ENCODE measurements at regions not wholly inside any gene's neighbourhood (a gene's known extent, or its start where the extent isn't known, plus 50 kb on each side); places are given as distances from the start of the nearest gene placed in this dataset.

GRCh38 chr6:74971633-74972032 lies 234.2 kb downstream of the COL12A1 start:
- TF ChIP-seq GATA3 (IDR thresholded peaks at IDR 0.05; ENCODE audit: low read depth, low read length) (no peak), GATA2 (IDR thresholded peaks at IDR 0.05; ENCODE audit: low read depth, low read length) (no peak)

Measured in SH-SY5Y (cell line).